DMS 273 (cell line): ENCODE measurements at regions not wholly inside any gene's neighbourhood (a gene's known extent, or its start where the extent isn't known, plus 50 kb on each side); places are given as distances from the start of the nearest gene placed in this dataset.

Experiments
- DNase-seq: peaks from one replicate; lab custom pipeline; 2025; ENCODE audit not compliant: unreplicated experiment; lab: John Stamatoyannopoulos, UW

- DNase-seq = peak; percentile 70
Measured at GRCh38 chr10:78974617-78975317, 94.0 kb upstream of the ZMIZ1 start.

DNA sequence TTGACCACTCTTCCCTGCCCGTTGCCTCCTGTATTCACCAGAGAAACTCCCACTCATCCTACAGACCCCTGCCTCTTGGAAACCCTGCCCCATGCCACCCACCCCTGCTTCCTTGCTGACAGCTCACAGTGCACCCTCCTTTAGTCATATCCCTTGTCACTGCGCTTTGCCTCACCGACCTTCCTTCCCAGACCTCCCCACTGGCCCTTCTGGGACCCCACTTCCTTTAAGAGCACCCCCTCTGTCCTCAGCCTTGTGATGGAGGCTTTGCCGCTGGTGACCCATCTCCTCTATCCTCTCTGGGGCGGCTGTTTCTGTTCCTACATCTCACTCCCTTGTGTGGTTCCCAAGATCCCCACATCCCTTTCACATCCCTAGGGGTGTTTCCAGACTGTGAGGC, 92.8 kb upstream of the ZMIZ1 start:
- DNase-seq = no peak

DNA sequence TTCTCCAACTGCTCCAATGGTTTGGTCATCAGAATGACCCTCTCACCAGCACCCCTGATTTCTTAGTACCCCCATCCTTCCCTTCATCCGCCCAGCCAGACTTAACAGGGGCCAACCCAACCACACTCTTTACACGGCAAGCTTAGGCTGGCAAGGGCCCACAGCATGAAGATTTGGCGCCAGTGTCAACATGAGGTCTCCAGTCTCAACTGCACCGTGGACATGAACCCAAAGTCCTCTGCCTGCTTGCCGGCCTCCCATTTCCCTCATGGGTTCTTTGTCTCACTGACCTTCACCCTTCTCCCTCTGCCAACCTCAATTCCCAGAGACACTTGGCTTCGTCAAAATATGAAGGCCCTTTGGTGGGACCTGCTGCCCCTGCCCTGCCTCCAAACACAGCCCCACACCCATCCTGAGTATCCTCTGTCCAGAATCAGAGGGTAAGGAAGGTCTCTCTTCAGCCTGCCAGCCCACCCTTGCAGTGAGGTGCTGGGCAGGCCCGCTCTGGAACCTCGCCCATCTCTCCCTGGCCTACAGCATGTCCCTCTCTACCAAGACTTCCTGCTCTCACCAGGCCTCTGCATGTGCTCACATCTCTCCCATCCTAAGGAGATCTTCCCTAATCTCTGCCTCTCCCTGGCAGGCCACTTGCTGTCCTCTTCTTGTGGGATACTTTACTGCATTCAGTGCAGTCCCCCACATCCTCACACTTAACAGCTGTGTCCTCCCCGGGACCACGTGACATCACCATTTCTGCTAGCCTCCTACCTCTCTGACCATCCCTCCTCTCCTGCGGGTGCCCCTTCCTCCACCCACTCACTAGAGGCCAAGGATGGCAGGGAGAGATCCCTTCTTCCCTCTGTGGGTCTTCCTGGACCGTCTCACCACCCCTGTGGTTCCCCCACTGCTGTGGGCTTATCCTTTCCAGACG, 91.7 kb upstream of the ZMIZ1 start:
- no peak for DNase-seq

- DNase-seq = no peak
Measured at GRCh38 chr10:78979938-78980337, 88.8 kb upstream of the ZMIZ1 start.

DNA sequence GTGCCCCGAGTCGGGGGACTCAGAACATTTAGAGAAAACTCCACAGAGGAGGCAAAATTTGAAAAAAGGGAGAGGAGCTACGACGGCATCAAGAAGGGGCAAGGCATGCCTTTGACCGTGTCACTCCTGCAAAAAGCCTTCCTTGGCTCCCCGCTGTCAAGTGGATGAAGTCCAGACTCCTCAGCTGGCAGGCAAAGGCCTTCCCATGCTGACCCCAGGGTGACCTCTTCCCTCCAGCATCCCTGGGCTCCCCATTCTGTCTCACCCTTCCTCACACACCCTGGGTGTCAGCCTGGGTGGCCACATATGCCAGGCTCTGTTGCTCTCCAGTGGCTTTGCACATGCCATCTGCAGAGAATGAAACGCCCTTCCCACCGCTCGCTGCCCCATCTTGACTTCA, 88.4 kb upstream of the ZMIZ1 start:
- no peak for DNase-seq

- no peak for DNase-seq
Measured at GRCh38 chr10:78980815-78981214, 88.0 kb upstream of the ZMIZ1 start.

DNA sequence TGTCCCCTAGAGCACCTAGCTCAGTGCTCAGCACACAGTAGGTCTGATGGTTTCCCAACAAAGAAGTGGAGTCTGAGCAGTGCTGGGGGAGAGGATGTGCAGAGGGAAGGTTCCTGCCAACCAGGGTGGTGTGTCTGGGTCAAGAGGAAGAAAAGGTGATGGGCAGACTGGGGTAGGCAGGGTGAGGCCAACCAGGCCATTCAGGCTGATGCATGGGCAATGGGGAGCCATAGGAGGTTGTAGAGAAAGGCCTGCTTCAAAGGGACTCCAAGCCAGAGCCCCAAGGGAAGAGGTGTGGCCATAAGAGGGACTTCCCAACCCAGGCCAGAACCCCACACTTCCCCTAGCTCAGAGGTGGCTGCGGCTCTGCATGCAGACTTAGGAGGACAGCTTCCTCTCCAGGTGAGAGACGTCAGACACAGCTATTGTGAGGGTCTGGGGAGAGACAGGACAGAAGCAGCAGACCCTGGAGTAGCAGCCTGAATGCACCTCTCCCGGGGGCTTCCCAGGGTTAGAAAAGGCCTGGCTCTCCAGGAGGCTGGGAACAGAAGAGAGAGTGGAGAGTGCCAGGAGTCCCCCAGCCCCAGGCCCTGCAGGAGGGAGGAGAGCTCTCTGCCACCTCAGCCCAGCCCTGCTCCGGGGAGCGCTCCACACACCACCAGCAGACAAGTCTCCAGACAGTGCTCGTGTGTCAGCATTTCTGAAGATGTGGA, 87.4 kb upstream of the ZMIZ1 start:
- DNase-seq = no peak

DNA sequence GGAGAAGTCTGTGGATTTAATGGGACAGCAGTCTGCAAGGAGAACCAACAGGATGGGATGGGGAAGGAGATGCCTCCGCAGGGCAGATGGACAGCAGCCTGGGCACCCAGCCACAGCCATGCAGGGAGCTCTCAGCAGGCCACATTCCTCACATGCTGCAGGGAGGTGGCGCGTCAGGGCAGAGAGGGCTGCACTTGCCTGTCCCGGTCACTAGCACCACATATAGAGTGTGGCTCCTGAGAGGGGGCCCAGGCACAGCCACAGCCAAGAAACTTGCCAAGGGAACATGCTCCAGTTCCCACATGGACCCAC, 86.8 kb upstream of the ZMIZ1 start:
- DNase-seq = peak; percentile 23

DNA sequence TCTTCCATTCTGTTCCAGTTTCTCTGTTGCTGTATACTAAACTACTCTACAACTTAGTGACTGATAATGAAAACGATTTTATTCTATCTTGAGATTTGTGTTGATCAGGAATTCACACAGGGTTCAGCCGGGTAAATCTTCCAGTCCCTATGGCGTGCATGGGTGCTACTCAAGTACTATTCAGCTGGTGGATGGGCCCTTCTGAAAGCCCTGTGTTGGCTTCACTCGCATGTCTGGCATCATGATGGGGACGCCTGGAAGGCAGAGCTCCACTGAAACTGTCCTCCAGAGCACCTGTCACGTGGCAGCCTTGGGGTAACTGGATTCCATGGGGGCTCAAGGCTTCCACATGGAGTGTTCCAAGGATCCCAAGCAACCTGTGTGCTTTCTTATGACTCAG, 86.0 kb upstream of the ZMIZ1 start:
- no peak for DNase-seq

GRCh38 chr10:78983608-78984007, 85.2 kb upstream of the ZMIZ1 start:
- DNase-seq = no peak

DNA sequence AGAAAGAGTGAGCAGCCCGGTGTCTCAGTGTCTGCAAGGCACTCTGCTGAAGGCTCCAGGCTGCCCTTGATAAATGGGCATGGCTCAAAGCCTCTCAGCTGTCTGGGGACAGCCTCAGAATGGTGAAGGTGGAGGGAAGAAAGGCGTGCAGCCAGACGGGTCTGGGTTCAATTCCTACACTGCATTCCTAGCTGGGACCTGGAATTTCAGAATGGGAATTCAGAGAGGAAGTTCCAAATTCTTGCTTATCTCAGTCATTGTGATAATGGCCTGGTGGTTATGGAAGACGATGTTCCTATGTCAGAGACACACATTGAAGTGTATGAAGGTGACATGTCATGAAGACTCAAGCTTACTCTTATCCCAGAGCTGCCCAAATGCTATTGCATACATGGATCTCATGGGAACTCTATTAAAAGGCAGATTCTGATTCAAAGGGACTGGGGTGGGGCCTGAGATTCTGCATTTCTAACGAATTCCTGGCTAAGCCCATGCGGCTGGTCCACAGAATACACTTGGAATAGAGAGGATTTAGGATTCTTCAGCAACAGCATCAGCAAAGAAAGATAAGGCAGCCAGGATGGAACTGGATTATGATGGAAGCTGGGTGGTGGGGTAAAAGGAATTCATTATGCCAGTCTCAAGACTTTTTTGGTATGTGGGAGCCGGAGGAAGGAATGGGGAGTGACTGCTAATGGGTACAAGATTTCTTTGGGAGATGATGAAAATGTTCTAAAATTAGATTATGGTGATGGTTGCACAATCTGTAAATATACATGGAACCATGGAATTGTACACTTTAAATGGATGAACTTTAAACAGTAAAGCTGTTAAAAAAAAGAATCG, 82.6 kb upstream of the ZMIZ1 start:
- no peak for DNase-seq

GRCh38 chr10:78991187-78991586, 77.6 kb upstream of the ZMIZ1 start:
- no peak for DNase-seq

- DNase-seq = no peak
Measured at GRCh38 chr10:78992333-78992732, 76.4 kb upstream of the ZMIZ1 start.

GRCh38 chr10:78993261-78993945, 75.4 kb upstream of the ZMIZ1 start:
- DNase-seq = no peak

GRCh38 chr10:78995987-78996791, 72.6 kb upstream of the ZMIZ1 start:
- peak; percentile 11 for DNase-seq

GRCh38 chr10:78996792-78997129, 72.0 kb upstream of the ZMIZ1 start:
- no peak for DNase-seq

- no peak for DNase-seq
Measured at GRCh38 chr10:78997635-78998618, 70.8 kb upstream of the ZMIZ1 start.

- DNase-seq = no peak
Measured at GRCh38 chr10:79001082-79001885, 67.5 kb upstream of the ZMIZ1 start.
